Lung (tissue), 11 donors: ENCODE measurements at regions not wholly inside any gene's neighbourhood (a gene's known extent, or its start where the extent isn't known, plus 50 kb on each side); places are given as distances from the start of the nearest gene placed in this dataset.

Source experiments
- ATAC-seq: fragments of 200-7000 bp; cut with Tn5 transposase; one replicate; pipeline ENCODE4 v1.9.1; 2020; ENCODE audit warnings: moderate number of reproducible peaks; ENCODE audit not compliant: insufficient read depth, low FRiP score
- DNase-seq, 3 donors: peaks; one replicate each; pipeline ENCODE4 v3.0.0-alpha.2; 2013 to 2017
- H3K27ac ChIP-seq, 2 donors: one replicate each; pipeline ENCODE4 v1.5.1; 2013; ENCODE audit warnings: mild to moderate bottlenecking in 2 of 2, moderate library complexity in 2 of 2, control low read depth in 1 of 2, inconsistent platforms in 1 of 2, low read depth in 1 of 2, low read length in 1 of 2
- H3K27me3 ChIP-seq, 3 donors: one replicate each; pipeline ENCODE4 v1.5.1; 2013; ENCODE audit warnings: low read length in 2 of 3; ENCODE audit not compliant: control insufficient read depth in 3 of 3, insufficient read depth in 3 of 3
- H3K36me3 ChIP-seq, 4 donors: one replicate each; pipeline ENCODE4 v1.5.1; 2013; ENCODE audit warnings: low read length in 4 of 4, mild to moderate bottlenecking in 1 of 4, moderate library complexity in 1 of 4; ENCODE audit not compliant: control insufficient read depth in 4 of 4, insufficient read depth in 4 of 4
- H3K4me1 ChIP-seq, 5 donors: one replicate each; pipeline ENCODE4 v1.5.1; 2013; ENCODE audit warnings: low read length in 5 of 5, mild to moderate bottlenecking in 2 of 5, moderate library complexity in 1 of 5; ENCODE audit not compliant: control insufficient read depth in 5 of 5, insufficient read depth in 5 of 5
- H3K4me3 ChIP-seq: one replicate; pipeline ENCODE4 v1.5.1; 2013; ENCODE audit warnings: mild to moderate bottlenecking, control low read depth, moderate library complexity
- H3K9ac ChIP-seq, 2 donors: one replicate each; pipeline ENCODE4 v1.5.1; 2013; ENCODE audit warnings: low read length in 2 of 2, control low read depth in 1 of 2; ENCODE audit not compliant: insufficient read depth in 1 of 2
- H3K9me3 ChIP-seq, 4 donors: one replicate each; pipeline ENCODE4 v1.5.1; 2013; ENCODE audit warnings: low read length in 3 of 4, mild to moderate bottlenecking in 1 of 4, moderate library complexity in 1 of 4; ENCODE audit not compliant: control insufficient read depth in 4 of 4, insufficient read depth in 3 of 4
- CTCF ChIP-seq: IDR thresholded peaks from 2 replicates; pipeline ENCODE4 v1.5.1; 2012; ENCODE audit warnings: mild to moderate bottlenecking; ENCODE audit errors: control extremely low read depth, extremely low read depth
- WGBS, 2 donors: extraction: QIAGEN DNeasy Blood & Tissue Kit; methylation state at CpG; one replicate each; pipeline ENCODE4 v1.1.7; 2013; 5-methylcytosine and 5-hydroxymethylcytosine counted together
- donor health status: control.
- donor health status: control.
- donor health status: Bipolar disorder and iron deficiency.
- donor health status: healthy.
- donor health status: DM: yes; HTN: yes; CAD: no.

GRCh38 chr9:88792502-88792901 lies 198.8 kb upstream of the S1PR3 start:
- Histone ChIP-seq H3K4me1 (peaks cover 2 to 8% (median 3%) of the 10 kb centered on the region in 5 donors), H3K4me3 (no peak overlapping the region), H3K36me3 (no peaks in the 10 kb centered on the region), H3K27me3 (no peaks in the 10 kb centered on the region), H3K9me3 (no peaks in the 10 kb centered on the region), H3K27ac (no peak overlapping the region), H3K9ac (no peak overlapping the region)
- no peak for ATAC-seq
- TF ChIP-seq CTCF, result no peak
- 90 to 91% methylated on average over 3 of the region's 3 CpGs for WGBS, 2 donors
- no peak for DNase-seq

GRCh38 chr9:88794100-88794499 lies 197.2 kb upstream of the S1PR3 start:
- DNase-seq (no peak), ATAC-seq (no peak)
- no peaks in the 10 kb centered on the region for H3K9me3 ChIP-seq
- 34 to 50% methylated on average over 5 of the region's 5 CpGs for WGBS, 2 donors
- H3K36me3 ChIP-seq, result no peaks in the 10 kb centered on the region
- no peak for TF ChIP-seq CTCF
- peaks cover 0 to 8% (median 0%) of the 10 kb centered on the region in 5 donors for H3K4me1 ChIP-seq
- H3K27ac ChIP-seq, result no peak overlapping the region
- no peaks in the 10 kb centered on the region for H3K27me3 ChIP-seq
- H3K4me3 ChIP-seq, result no peak overlapping the region
- no peak overlapping the region for H3K9ac ChIP-seq

- Histone ChIP-seq H3K36me3 (no peaks in the 10 kb centered on the region), H3K4me3 (no peak overlapping the region), H3K4me1 (peaks cover 0 to 26% (median 9%) of the 10 kb centered on the region in 5 donors), H3K27me3 (no peaks in the 10 kb centered on the region), H3K27ac (no peak overlapping the region), H3K9ac (no peak overlapping the region), H3K9me3 (no peaks in the 10 kb centered on the region)
- no peak for ATAC-seq
- no peak for DNase-seq
- 96 to 98% methylated on average over 2 of the region's 2 CpGs for WGBS, 2 donors
- no peak for TF ChIP-seq CTCF
These were observed 194.3 kb upstream of the S1PR3 start for GRCh38 chr9:88796947-88797346.

- Histone ChIP-seq H3K27ac (no peak overlapping the region), H3K9me3 (no peaks in the 10 kb centered on the region), H3K4me3 (no peak overlapping the region), H3K36me3 (no peaks in the 10 kb centered on the region), H3K4me1 (peaks cover 0 to 26% (median 9%) of the 10 kb centered on the region in 5 donors), H3K27me3 (no peaks in the 10 kb centered on the region), H3K9ac (no peak overlapping the region)
- DNase-seq (no peak), ATAC-seq (no peak)
- 95 to 97% methylated on average over 4 of the region's 4 CpGs for WGBS, 2 donors
- no peak for TF ChIP-seq CTCF
These were observed 192.8 kb upstream of the S1PR3 start for GRCh38 chr9:88798476-88798875.
